ENCODE measurements at regions not wholly inside any gene's neighbourhood (a gene's known extent, or its start where the extent isn't known, plus 50 kb on each side); places are given as distances from the start of the nearest gene placed in this dataset.

- TF ChIP-seq CTCF (conservative IDR thresholded peaks at IDR 0.05 in 1 of 2, IDR thresholded peaks at IDR 0.05 in 1 of 2; ENCODE audit: extremely low read depth in 1 of 2, insufficient read depth in 1 of 2, low read depth in 1 of 2, low read length in 2 of 2) (no peak), EZH2 (IDR thresholded peaks at IDR 0.05; ENCODE audit: borderline replicate concordance, low read length) (no peak)
These were observed 104.9 kb downstream of the CENPW start for GRCh38 chr6:126444659-126445273.

Data from mammary epithelial cell (primary cell).